Keratinocyte (primary cell): ENCODE measurements at regions not wholly inside any gene's neighbourhood (a gene's known extent, or its start where the extent isn't known, plus 50 kb on each side); places are given as distances from the start of the nearest gene placed in this dataset.

Source experiments
- EZH2 ChIP-seq: IDR thresholded peaks from one replicate; pipeline ENCODE4 v1.6.1; 2012; ENCODE audit warnings: inconsistent platforms, mild to moderate bottlenecking, low read length, moderate library complexity
- TF ChIP-seq, protein P1 (sequence below), 3 experiments: IDR thresholded peaks in 1 of 3; conservative IDR thresholded peaks in 1 of 3; optimal IDR thresholded peaks in 1 of 3; 2 replicates in 2 of 3; 3 replicates in 1 of 3; pipeline versions ENCODE3 to v1.5.1; 2011; ENCODE audit warnings: low read length in 3 of 3, mild to moderate bottlenecking in 3 of 3, moderate library complexity in 2 of 3, control low read depth in 1 of 3, inconsistent platforms in 1 of 3; ENCODE audit not compliant: insufficient read depth in 2 of 3; ENCODE audit errors: extremely low read depth in 1 of 3

GRCh38 chr5:4095918-4096630, 500.4 kb downstream of the IRX1 start:
- TF ChIP-seq, protein P1, sequence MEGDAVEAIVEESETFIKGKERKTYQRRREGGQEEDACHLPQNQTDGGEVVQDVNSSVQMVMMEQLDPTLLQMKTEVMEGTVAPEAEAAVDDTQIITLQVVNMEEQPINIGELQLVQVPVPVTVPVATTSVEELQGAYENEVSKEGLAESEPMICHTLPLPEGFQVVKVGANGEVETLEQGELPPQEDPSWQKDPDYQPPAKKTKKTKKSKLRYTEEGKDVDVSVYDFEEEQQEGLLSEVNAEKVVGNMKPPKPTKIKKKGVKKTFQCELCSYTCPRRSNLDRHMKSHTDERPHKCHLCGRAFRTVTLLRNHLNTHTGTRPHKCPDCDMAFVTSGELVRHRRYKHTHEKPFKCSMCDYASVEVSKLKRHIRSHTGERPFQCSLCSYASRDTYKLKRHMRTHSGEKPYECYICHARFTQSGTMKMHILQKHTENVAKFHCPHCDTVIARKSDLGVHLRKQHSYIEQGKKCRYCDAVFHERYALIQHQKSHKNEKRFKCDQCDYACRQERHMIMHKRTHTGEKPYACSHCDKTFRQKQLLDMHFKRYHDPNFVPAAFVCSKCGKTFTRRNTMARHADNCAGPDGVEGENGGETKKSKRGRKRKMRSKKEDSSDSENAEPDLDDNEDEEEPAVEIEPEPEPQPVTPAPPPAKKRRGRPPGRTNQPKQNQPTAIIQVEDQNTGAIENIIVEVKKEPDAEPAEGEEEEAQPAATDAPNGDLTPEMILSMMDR (optimal IDR thresholded peaks at IDR 0.05 in 1 of 3, IDR thresholded peaks at IDR 0.05 in 1 of 3, conservative IDR thresholded peaks at IDR 0.05 in 1 of 3; ENCODE audit: extremely low read depth in 1 of 3, insufficient read depth in 2 of 3, low read length in 3 of 3), result no peak
- TF ChIP-seq EZH2, result no peak
